ENCODE measurements at regions not wholly inside any gene's neighbourhood (a gene's known extent, or its start where the extent isn't known, plus 50 kb on each side); places are given as distances from the start of the nearest gene placed in this dataset.
"Not testable (repeated sequence)": the region's sequence is repeated elsewhere in the genome, so short reads cannot be mapped to it uniquely, and the experiment has no call there.

GRCh38 chr5:118392491-118392890, 595.9 kb downstream of the DTWD2 start:
- H3K36me3 ChIP-seq (ENCODE audit: control insufficient read depth, insufficient read depth, low read length), result no peaks in the 10 kb centered on the region
- no peaks in the 10 kb centered on the region for H3K9me3 ChIP-seq (ENCODE audit: control insufficient read depth, insufficient read depth, low read length)
- H3K36me3 Mint-ChIP-seq, result no peaks in the 10 kb centered on the region
- intact Hi-C loops (cut with micrococcal nuclease), result no loop called here
- no peaks in the 10 kb centered on the region for H3K27me3 ChIP-seq (ENCODE audit: control insufficient read depth, insufficient read depth, low read length)
- DNase-seq (no peak), ATAC-seq (no peak)
- no peak overlapping the region for H3K27ac ChIP-seq (ENCODE audit: low read length)
- H3K27me3 Mint-ChIP-seq (ENCODE audit: low read depth in 2 of 2), result no peaks in the 10 kb centered on the region
- 76% methylated on average over 6 of the region's 6 CpGs for WGBS (ENCODE audit: insufficient coverage)
- TF ChIP-seq, protein P1, sequence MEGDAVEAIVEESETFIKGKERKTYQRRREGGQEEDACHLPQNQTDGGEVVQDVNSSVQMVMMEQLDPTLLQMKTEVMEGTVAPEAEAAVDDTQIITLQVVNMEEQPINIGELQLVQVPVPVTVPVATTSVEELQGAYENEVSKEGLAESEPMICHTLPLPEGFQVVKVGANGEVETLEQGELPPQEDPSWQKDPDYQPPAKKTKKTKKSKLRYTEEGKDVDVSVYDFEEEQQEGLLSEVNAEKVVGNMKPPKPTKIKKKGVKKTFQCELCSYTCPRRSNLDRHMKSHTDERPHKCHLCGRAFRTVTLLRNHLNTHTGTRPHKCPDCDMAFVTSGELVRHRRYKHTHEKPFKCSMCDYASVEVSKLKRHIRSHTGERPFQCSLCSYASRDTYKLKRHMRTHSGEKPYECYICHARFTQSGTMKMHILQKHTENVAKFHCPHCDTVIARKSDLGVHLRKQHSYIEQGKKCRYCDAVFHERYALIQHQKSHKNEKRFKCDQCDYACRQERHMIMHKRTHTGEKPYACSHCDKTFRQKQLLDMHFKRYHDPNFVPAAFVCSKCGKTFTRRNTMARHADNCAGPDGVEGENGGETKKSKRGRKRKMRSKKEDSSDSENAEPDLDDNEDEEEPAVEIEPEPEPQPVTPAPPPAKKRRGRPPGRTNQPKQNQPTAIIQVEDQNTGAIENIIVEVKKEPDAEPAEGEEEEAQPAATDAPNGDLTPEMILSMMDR (IDR thresholded peaks at IDR 0.05), result no peak
- no peaks in the 10 kb centered on the region for H3K4me1 Mint-ChIP-seq
- H3K9me3 Mint-ChIP-seq, result peaks cover 4 to 10% of the 10 kb centered on the region in 2 donors
- H3K4me1 ChIP-seq (ENCODE audit: control insufficient read depth, insufficient read depth, low read length), result no peaks in the 10 kb centered on the region
- no peak overlapping the region for H3K4me3 ChIP-seq (ENCODE audit: low read length)
- no peak overlapping the region for H3K4me3 Mint-ChIP-seq
- no peak overlapping the region for H3K27ac Mint-ChIP-seq

GRCh38 chr5:118382931-118383330, 605.4 kb downstream of the DTWD2 start:
- H3K4me1 Mint-ChIP-seq; H3K4me3 Mint-ChIP-seq; H3K9me3 ChIP-seq (ENCODE audit: control insufficient read depth, insufficient read depth, low read length); H3K4me3 ChIP-seq (ENCODE audit: low read length); H3K27ac Mint-ChIP-seq; H3K27me3 ChIP-seq (ENCODE audit: control insufficient read depth, insufficient read depth, low read length); H3K27me3 Mint-ChIP-seq (ENCODE audit: low read depth in 2 of 2); DNase-seq; H3K36me3 Mint-ChIP-seq; H3K36me3 ChIP-seq (ENCODE audit: control insufficient read depth, insufficient read depth, low read length); ATAC-seq; intact Hi-C loops (cut with micrococcal nuclease); H3K27ac ChIP-seq (ENCODE audit: low read length); H3K4me1 ChIP-seq (ENCODE audit: control insufficient read depth, insufficient read depth, low read length): not testable (repeated sequence)
- WGBS (ENCODE audit: insufficient coverage), result 95% methylated on average over 15 of the region's 15 CpGs
- peaks cover 10 to 13% of the 10 kb centered on the region in 2 donors for H3K9me3 Mint-ChIP-seq

DNA sequence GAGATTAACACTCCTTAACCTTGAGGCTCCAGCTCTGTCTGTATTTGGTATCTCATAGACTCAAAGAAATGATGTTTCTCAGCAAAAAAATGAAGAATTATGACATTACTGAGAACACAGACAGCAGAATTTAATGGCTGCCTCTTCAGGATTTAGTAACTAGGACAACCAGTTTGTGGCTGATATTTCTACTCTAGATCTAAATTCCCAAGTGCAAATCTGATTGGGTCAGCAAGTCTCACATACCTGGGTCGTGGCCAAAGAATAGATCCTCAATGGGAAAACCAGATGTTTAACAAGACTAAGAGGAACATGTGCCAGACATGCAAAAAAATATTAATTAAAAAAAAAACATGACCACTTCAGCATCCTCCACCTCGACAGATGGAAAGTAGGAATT, 608.9 kb downstream of the DTWD2 start:
- ATAC-seq (no peak), DNase-seq (no peak)
- TF ChIP-seq, protein P1 (IDR thresholded peaks at IDR 0.05), result no peak
- Mint-ChIP-seq H3K4me1 (no peaks in the 10 kb centered on the region), H3K36me3 (no peaks in the 10 kb centered on the region), H3K4me3 (no peak overlapping the region), H3K9me3 (peaks cover 13 to 15% of the 10 kb centered on the region in 2 donors), H3K27me3 (ENCODE audit: low read depth in 2 of 2) (no peaks in the 10 kb centered on the region), H3K27ac (no peak overlapping the region)
- H3K36me3 ChIP-seq (ENCODE audit: control insufficient read depth, insufficient read depth, low read length), result no peaks in the 10 kb centered on the region
- intact Hi-C loops (cut with micrococcal nuclease), result no loop called here
- no peak overlapping the region for H3K27ac ChIP-seq (ENCODE audit: low read length)
- WGBS (ENCODE audit: insufficient coverage), result 86% methylated on average over 2 of the region's 2 CpGs
- peaks cover 7% of the 10 kb centered on the region for H3K9me3 ChIP-seq (ENCODE audit: control insufficient read depth, insufficient read depth, low read length)
- no peaks in the 10 kb centered on the region for H3K27me3 ChIP-seq (ENCODE audit: control insufficient read depth, insufficient read depth, low read length)
- H3K4me1 ChIP-seq (ENCODE audit: control insufficient read depth, insufficient read depth, low read length), result no peaks in the 10 kb centered on the region
- H3K4me3 ChIP-seq (ENCODE audit: low read length), result no peak overlapping the region

- Mint-ChIP-seq H3K27me3 (ENCODE audit: low read depth in 2 of 2) (no peaks in the 10 kb centered on the region), H3K27ac (no peak overlapping the region), H3K4me1 (no peaks in the 10 kb centered on the region), H3K4me3 (no peak overlapping the region), H3K9me3 (peaks cover 13 to 15% of the 10 kb centered on the region in 2 donors), H3K36me3 (no peaks in the 10 kb centered on the region)
- H3K27ac ChIP-seq (ENCODE audit: low read length), result no peak overlapping the region
- no peaks in the 10 kb centered on the region for H3K4me1 ChIP-seq (ENCODE audit: control insufficient read depth, insufficient read depth, low read length)
- DNase-seq, result no peak
- H3K36me3 ChIP-seq (ENCODE audit: control insufficient read depth, insufficient read depth, low read length), result no peaks in the 10 kb centered on the region
- WGBS (ENCODE audit: insufficient coverage), result 80% methylated on average over 1 of the region's 1 CpG
- intact Hi-C loops (cut with micrococcal nuclease), result no loop called here
- no peak for ATAC-seq
- TF ChIP-seq, protein P1 (IDR thresholded peaks at IDR 0.05), result no peak
- peaks cover 7% of the 10 kb centered on the region for H3K9me3 ChIP-seq (ENCODE audit: control insufficient read depth, insufficient read depth, low read length)
- no peak overlapping the region for H3K4me3 ChIP-seq (ENCODE audit: low read length)
- H3K27me3 ChIP-seq (ENCODE audit: control insufficient read depth, insufficient read depth, low read length), result no peaks in the 10 kb centered on the region
These were observed 609.4 kb downstream of the DTWD2 start for GRCh38 chr5:118378959-118379358.
